ENCODE measurements at regions not wholly inside any gene's neighbourhood (a gene's known extent, or its start where the extent isn't known, plus 50 kb on each side); places are given as distances from the start of the nearest gene placed in this dataset.

GRCh38 chr3:23749609-23750008 is 56.1 kb upstream of the UBE2E1 start:
- ATAC-seq (ENCODE audit: low read depth): no peak
- DNase-seq: no peak
- POLR2A ChIA-PET: no interaction called here
- peaks cover 7% of the 10 kb centered on the region for H3K27me3 Mint-ChIP-seq
- H3K4me1 Mint-ChIP-seq: no peaks in the 10 kb centered on the region
- H3K9me3 Mint-ChIP-seq: no peaks in the 10 kb centered on the region
- no peaks in the 10 kb centered on the region for H3K36me3 Mint-ChIP-seq
- H3K27ac Mint-ChIP-seq: no peak overlapping the region
- H3K4me3 Mint-ChIP-seq: no peak overlapping the region

- H3K27ac Mint-ChIP-seq: no peak overlapping the region
- H3K4me3 Mint-ChIP-seq: no peak overlapping the region
- no peaks in the 10 kb centered on the region for H3K9me3 Mint-ChIP-seq
- DNase-seq: no peak
- POLR2A ChIA-PET: no interaction called here
- no peaks in the 10 kb centered on the region for H3K36me3 Mint-ChIP-seq
- ATAC-seq (ENCODE audit: low read depth): no peak
- H3K4me1 Mint-ChIP-seq: no peaks in the 10 kb centered on the region
- H3K27me3 Mint-ChIP-seq: peaks cover 5% of the 10 kb centered on the region
These were observed 55.1 kb upstream of the UBE2E1 start for GRCh38 chr3:23750573-23751210.

- POLR2A ChIA-PET: no interaction called here
- Mint-ChIP-seq H3K27me3 (peaks cover 9% of the 10 kb centered on the region), H3K4me3 (no peak overlapping the region), H3K9me3 (no peaks in the 10 kb centered on the region), H3K4me1 (no peaks in the 10 kb centered on the region), H3K36me3 (no peaks in the 10 kb centered on the region), H3K27ac (no peak overlapping the region)
- ATAC-seq (ENCODE audit: low read depth) (no peak), DNase-seq (no peak)
These were observed 54.5 kb upstream of the UBE2E1 start for GRCh38 chr3:23751212-23751723.

GRCh38 chr3:23752126-23752525 is 53.6 kb upstream of the UBE2E1 start:
- no peaks in the 10 kb centered on the region for H3K36me3 Mint-ChIP-seq
- ATAC-seq (ENCODE audit: low read depth) (no peak), DNase-seq (no peak)
- H3K4me1 Mint-ChIP-seq: no peaks in the 10 kb centered on the region
- H3K9me3 Mint-ChIP-seq: no peaks in the 10 kb centered on the region
- peaks cover 12% of the 10 kb centered on the region for H3K27me3 Mint-ChIP-seq
- POLR2A ChIA-PET: no interaction called here
- no peak overlapping the region for H3K4me3 Mint-ChIP-seq
- no peak overlapping the region for H3K27ac Mint-ChIP-seq

GRCh38 chr3:23754215-23754614 is 51.5 kb upstream of the UBE2E1 start:
- POLR2A ChIA-PET: no interaction called here
- H3K27me3 Mint-ChIP-seq: peaks cover 9% of the 10 kb centered on the region

More at GRCh38 chr3:23754215-23754614, 51.5 kb upstream of the UBE2E1 start:
- ATAC-seq (ENCODE audit: low read depth) (no peak), DNase-seq (no peak)
- Mint-ChIP-seq H3K36me3 (no peaks in the 10 kb centered on the region), H3K27ac (no peak overlapping the region), H3K9me3 (no peaks in the 10 kb centered on the region), H3K4me1 (no peaks in the 10 kb centered on the region), H3K4me3 (no peak overlapping the region)
